T-helper 17 cell (primary cell): ENCODE measurements at regions not wholly inside any gene's neighbourhood (a gene's known extent, or its start where the extent isn't known, plus 50 kb on each side); places are given as distances from the start of the nearest gene placed in this dataset.

Experiments used
- ATAC-seq: fragments of 150-1000 bp; cut with Tn5 transposase; 2 replicates; pipeline ENCODE4 v1.10.0; 2021; ENCODE audit warnings: mild to moderate bottlenecking, moderate library complexity
- DNase-seq, 3 donors: peaks; one replicate each; pipeline versions ENCODE4 v3.0.0 to v3.0.0-alpha.2; 2020 to 2021
- H3K9me3 ChIP-seq: one replicate; pipeline ENCODE4 v1.7.0; 2013; ENCODE audit warnings: low read length, mild to moderate bottlenecking; ENCODE audit not compliant: control insufficient read depth, poor library complexity, severe bottlenecking
- H3K27ac Mint-ChIP-seq: one replicate; pipeline ENCODE4 v1.8.0; 2022; ENCODE audit warnings: mild to moderate bottlenecking, moderate library complexity, mixed read lengths
- H3K27me3 Mint-ChIP-seq: one replicate; pipeline ENCODE4 v1.8.0; 2022; ENCODE audit warnings: mixed read lengths
- H3K36me3 Mint-ChIP-seq: one replicate; pipeline ENCODE4 v1.8.0; 2022; ENCODE audit warnings: low read depth, mixed read lengths
- H3K4me1 Mint-ChIP-seq: one replicate; pipeline ENCODE4 v1.8.0; 2022; ENCODE audit warnings: mild to moderate bottlenecking, mixed read lengths
- H3K4me3 Mint-ChIP-seq: one replicate; pipeline ENCODE4 v1.8.0; 2022; ENCODE audit warnings: mild to moderate bottlenecking, moderate library complexity, mixed read lengths

DNA sequence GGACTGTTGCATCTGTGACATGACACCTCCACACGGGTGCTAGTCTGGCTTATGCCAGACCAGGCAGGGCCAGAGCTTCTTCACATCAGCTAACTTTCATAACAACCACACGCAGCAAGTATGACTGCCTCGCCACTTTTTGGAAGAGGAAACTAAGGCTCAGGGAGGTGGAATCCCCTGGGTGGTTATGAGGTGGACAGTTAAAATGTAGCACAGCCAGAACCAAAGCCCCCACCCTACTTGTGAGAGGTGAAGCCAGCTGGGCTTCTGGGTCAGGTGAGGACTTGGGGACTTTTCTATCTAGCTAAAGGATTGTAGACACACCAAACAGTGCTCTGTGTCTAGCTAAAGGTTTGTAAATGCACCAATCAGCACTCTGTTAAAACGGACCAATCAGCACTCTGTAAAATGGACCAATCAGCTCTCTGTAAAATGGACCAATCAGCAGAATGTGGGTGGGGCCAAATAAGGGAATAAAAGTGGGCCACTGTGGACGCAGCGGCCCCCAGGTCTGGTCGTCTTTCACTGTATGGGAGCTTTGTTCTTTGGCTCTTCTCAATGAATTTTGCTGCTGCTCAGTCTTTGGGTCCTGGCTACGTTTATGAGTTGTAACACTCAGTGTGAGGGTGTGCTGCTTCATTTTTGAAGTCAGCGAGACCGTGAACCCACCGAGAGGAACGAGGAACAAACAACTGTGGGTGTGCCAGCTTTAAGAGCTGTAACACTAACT, 171.0 kb downstream of the PTPN20 start:
- Mint-ChIP-seq H3K27ac (no peak overlapping the region), H3K36me3 (no peaks in the 10 kb centered on the region), H3K27me3 (peaks cover 25% of the 10 kb centered on the region), H3K4me3 (no peak overlapping the region), H3K4me1 (no peaks in the 10 kb centered on the region)
- DNase-seq (no peak), ATAC-seq (no peak)
- H3K9me3 ChIP-seq: no peaks in the 10 kb centered on the region

DNA sequence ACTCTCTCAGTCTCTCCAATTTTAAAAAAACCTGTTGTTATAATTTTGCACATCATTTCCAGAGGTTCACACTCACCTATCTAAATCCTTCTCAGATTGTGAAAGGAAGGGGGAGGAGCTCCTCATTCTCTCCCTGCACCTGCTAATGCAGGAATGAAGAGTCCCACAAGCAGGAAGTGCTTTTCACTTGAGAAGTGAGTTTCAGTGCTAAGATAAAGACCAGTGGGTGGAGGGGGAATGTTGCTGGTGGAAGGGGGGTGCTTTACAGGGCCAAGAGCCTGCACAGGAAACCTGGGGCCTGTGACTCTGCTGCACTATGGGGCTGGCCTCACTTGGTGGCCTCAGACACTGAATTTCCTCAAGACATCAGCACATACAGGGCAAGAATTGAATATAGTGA, 176.4 kb downstream of the PTPN20 start:
- H3K27me3 Mint-ChIP-seq: peaks cover 23% of the 10 kb centered on the region
- H3K36me3 Mint-ChIP-seq: no peaks in the 10 kb centered on the region
- no peaks in the 10 kb centered on the region for H3K4me1 Mint-ChIP-seq
- DNase-seq: no peak
- H3K4me3 Mint-ChIP-seq: no peak overlapping the region
- ATAC-seq: no peak
- no peaks in the 10 kb centered on the region for H3K9me3 ChIP-seq
- H3K27ac Mint-ChIP-seq: no peak overlapping the region

DNA sequence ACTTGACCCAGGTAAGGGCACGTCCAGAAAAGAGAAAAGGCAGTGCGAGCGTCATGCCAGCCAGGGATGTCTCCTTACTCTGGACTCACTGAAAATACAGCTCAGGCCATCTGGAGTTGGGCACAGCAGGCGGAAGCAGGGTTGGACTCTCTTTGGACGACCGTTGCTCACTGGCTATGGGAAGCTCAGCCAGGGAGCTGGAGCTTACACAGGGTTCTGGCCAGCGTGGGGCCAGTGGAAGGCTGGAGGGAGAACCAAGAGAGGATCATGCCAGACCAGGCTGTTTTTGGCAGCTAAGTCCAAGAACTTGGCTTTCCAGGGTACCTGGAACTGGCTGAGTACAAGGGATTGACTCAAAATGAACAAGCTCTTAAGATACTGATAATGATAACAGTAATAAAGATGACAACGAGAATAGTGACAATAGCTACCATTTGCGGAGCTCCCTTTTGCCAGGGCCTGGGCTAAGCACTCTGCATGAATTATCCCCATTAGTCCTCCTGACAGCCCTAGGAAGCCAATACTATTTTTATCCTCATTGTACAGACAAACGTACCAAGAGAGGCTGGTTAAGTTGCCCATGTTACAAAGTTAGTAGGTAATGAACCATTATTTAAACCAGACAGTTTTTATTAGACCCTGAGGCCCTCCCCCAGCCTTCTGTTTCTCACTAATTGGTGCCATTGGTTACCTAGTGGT, 177.6 kb downstream of the PTPN20 start:
- Mint-ChIP-seq H3K27ac (no peak overlapping the region), H3K4me1 (no peaks in the 10 kb centered on the region), H3K4me3 (no peak overlapping the region), H3K36me3 (no peaks in the 10 kb centered on the region), H3K27me3 (peaks cover 23% of the 10 kb centered on the region)
- ATAC-seq: no peak
- no peaks in the 10 kb centered on the region for H3K9me3 ChIP-seq
- DNase-seq: no peak

DNA sequence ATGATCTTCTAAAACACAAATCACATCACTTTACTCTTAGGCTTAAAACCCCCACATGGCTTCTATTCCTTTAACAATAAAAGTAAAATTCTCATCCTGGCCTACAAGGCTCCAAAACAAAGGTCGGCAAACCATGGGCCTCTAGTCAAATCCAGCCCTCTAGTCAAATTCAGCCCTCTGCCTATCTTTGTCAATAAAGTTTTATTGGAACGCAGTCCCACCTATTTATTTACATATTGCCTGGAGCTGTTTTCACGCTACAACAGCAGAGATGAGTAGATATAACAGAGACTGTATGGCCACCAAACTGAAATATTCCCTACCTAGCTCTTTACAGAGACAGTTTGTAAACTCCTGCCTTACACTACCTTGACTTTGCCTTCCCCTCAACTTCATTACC, 178.8 kb downstream of the PTPN20 start:
- H3K4me3 Mint-ChIP-seq: no peak overlapping the region
- H3K27me3 Mint-ChIP-seq: peaks cover 18% of the 10 kb centered on the region
- no peaks in the 10 kb centered on the region for H3K9me3 ChIP-seq
- no peaks in the 10 kb centered on the region for H3K36me3 Mint-ChIP-seq
- H3K4me1 Mint-ChIP-seq: no peaks in the 10 kb centered on the region
- H3K27ac Mint-ChIP-seq: no peak overlapping the region
- ATAC-seq (no peak), DNase-seq (no peak)

DNA sequence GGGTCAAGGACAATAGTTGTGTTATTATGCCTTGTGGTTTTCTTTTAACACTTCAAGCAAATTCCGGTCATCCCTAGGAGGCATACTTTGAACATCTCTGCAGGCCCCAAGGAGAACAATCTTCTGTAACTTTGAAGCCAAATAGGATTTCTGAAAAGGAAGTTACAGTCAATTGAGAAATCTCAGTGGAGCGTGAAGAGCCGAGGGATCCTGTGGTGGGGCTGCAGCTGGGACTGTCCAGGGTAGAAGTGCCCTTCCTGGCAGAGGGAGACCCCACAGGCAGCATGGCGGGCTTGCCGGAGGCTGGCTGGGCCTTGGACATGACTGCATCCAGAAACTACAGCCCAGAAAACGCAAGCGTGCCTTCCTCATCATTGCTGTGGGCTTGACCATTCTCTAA, 179.7 kb downstream of the PTPN20 start:
- peaks cover 20% of the 10 kb centered on the region for H3K27me3 Mint-ChIP-seq
- no peaks in the 10 kb centered on the region for H3K9me3 ChIP-seq
- ATAC-seq (no peak), DNase-seq (no peak)
- no peak overlapping the region for H3K4me3 Mint-ChIP-seq
- no peak overlapping the region for H3K27ac Mint-ChIP-seq
- H3K36me3 Mint-ChIP-seq: no peaks in the 10 kb centered on the region
- no peaks in the 10 kb centered on the region for H3K4me1 Mint-ChIP-seq

DNA sequence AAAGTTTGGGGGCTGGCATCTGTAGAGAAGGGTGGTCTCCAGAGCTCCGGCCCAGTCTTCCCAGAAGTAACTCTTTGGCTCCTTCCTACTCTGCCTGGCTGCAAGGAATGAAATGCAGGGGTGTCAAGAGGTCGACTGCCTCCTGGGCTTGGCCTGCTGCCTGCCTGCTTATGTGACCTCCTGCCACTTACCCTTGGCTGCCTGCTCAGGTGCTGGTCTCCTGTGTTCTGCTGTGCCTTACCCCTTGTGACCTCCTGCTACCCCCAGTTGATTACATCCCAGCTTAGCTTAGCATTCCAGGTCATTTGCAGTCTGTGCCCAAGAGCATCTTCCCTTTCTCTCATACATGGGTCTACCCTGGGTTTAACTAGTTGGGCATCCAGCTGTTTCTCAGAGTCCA, 180.2 kb downstream of the PTPN20 start:
- Mint-ChIP-seq H3K27me3 (peaks cover 16% of the 10 kb centered on the region), H3K27ac (no peak overlapping the region)

DNA sequence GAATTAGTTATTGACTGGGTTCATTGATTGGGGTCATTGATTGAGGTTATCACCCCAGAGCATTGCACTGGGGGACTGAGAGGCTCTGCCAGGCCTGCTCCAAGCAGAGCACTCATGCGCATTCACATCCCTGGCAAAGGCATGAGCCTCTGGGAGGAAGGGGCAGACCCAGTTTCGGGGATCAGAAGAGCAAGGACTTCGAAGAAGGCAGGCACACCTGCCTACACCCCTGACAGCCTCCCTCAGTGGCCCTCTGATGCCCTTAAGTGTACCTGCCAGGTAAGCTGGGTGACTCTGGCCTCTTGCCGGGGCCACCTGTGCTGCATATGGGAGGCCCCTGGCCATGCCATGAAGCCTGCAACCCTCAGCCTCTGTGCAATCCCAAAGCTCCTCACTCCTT, 181.1 kb downstream of the PTPN20 start:
- ATAC-seq (no peak), DNase-seq (no peak)
- peak overlapping the region; percentile 5 for H3K4me3 Mint-ChIP-seq
- no peak overlapping the region for H3K27ac Mint-ChIP-seq
- no peaks in the 10 kb centered on the region for H3K9me3 ChIP-seq
- H3K36me3 Mint-ChIP-seq: no peaks in the 10 kb centered on the region
- peaks cover 16% of the 10 kb centered on the region for H3K27me3 Mint-ChIP-seq
- H3K4me1 Mint-ChIP-seq: no peaks in the 10 kb centered on the region

More for the DNA sequence above, 180.2 kb downstream of the PTPN20 start:
- H3K4me1 Mint-ChIP-seq: no peaks in the 10 kb centered on the region
- ATAC-seq (no peak), DNase-seq (no peak)
- H3K36me3 Mint-ChIP-seq: no peaks in the 10 kb centered on the region
- no peaks in the 10 kb centered on the region for H3K9me3 ChIP-seq
- H3K4me3 Mint-ChIP-seq: no peak overlapping the region

DNA sequence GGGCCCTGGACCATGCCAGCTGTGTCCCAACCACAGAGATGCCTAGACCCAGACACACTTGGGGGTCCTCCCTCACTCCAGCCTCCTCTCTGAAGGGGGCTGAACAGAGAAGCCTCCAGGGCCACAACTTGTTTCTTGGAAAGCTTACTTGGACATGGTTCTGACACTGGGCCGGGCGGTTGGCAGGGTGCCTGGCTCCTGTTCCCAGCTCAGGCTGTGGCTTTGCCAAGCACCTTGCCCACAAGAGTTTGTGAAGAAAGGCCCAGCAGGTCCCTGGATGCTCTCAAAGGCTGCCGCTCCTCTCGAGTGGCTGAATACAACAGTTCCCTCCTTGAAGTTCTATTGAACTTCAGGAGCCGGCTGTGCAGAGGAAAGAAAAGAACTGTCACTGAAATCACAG, 181.6 kb downstream of the PTPN20 start:
- H3K36me3 Mint-ChIP-seq: no peaks in the 10 kb centered on the region

DNA sequence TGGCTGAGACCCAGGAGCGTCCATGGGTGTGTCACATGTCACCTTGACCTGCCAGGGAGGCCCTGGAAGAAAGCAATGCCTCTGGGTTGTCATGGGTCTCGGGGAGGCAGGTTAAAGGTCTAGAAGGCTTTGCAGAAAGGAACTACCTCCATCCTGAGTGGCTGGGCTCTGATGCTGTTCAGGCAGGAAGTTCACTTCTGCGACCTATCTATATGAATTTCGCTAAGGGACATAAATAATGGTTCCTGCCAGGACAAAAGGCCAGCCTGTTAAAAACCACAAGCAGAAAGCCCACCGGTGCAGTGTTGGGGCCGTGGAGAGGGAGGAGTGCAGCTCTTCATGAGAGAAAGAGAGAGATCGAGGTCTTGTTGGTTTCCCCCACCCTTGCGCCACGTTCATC, 182.9 kb downstream of the PTPN20 start:
- no peak overlapping the region for H3K27ac Mint-ChIP-seq
- H3K36me3 Mint-ChIP-seq: no peaks in the 10 kb centered on the region
- H3K4me1 Mint-ChIP-seq: no peaks in the 10 kb centered on the region
- no peaks in the 10 kb centered on the region for H3K9me3 ChIP-seq
- H3K27me3 Mint-ChIP-seq: peaks cover 5% of the 10 kb centered on the region
- DNase-seq (no peak), ATAC-seq (no peak)
- no peak overlapping the region for H3K4me3 Mint-ChIP-seq

More for the DNA sequence above, 181.6 kb downstream of the PTPN20 start:
- no peak overlapping the region for H3K27ac Mint-ChIP-seq
- no peak for ATAC-seq
- no peaks in the 10 kb centered on the region for H3K9me3 ChIP-seq
- peaks cover 15% of the 10 kb centered on the region for H3K27me3 Mint-ChIP-seq
- peak overlapping the region; percentile 5 for H3K4me3 Mint-ChIP-seq
- no peak for DNase-seq
- no peaks in the 10 kb centered on the region for H3K4me1 Mint-ChIP-seq

DNA sequence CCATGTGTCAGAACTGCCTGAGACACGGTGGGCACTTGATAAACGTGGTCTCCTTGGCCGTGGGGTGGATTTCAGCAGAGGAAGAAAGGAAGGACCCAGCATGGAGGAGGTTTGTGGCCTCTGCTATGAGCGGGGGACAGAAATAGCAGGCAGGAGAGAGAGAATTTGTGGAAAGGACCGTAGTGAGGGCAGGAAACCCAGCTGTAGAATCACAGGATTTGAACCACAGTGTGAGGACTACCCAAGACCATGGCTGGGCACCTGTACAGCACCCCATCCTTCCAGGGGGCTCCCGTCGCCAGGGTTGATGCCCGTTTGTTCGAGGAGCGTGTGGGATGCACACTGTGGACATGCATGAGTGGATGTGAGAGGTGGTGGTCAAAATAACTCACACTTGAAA, 183.4 kb downstream of the PTPN20 start:
- ATAC-seq: no peak
- no peak for DNase-seq
- Mint-ChIP-seq H3K27ac (no peak overlapping the region), H3K4me1 (no peaks in the 10 kb centered on the region), H3K36me3 (no peaks in the 10 kb centered on the region), H3K4me3 (no peak overlapping the region), H3K27me3 (peaks cover 5% of the 10 kb centered on the region)
- H3K9me3 ChIP-seq: no peaks in the 10 kb centered on the region

DNA sequence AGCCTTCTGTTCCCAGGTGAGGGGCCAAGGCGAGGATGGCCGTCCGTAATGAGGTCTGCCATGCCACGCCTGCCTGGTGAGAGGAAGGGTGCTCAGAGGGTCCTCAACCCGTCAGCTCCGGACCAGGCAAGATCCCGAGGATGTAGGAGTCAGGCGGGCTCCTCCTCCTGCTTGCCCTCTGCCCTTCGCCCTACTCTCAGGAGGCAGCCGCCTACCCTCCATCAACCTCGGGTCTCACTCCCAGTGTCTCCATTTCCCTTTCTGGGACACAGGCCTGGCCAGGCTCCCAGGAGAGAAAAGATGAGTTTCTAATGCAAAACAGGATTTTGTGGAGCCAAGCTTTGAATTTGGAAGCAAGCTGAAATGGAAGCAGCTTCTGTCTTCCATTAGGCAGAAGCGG, 184.0 kb downstream of the PTPN20 start:
- no peaks in the 10 kb centered on the region for H3K9me3 ChIP-seq
- no peak overlapping the region for H3K4me3 Mint-ChIP-seq
- no peaks in the 10 kb centered on the region for H3K36me3 Mint-ChIP-seq
- ATAC-seq (no peak), DNase-seq (no peak)
- no peaks in the 10 kb centered on the region for H3K4me1 Mint-ChIP-seq
- H3K27ac Mint-ChIP-seq: no peak overlapping the region
- peaks cover 5% of the 10 kb centered on the region for H3K27me3 Mint-ChIP-seq

DNA sequence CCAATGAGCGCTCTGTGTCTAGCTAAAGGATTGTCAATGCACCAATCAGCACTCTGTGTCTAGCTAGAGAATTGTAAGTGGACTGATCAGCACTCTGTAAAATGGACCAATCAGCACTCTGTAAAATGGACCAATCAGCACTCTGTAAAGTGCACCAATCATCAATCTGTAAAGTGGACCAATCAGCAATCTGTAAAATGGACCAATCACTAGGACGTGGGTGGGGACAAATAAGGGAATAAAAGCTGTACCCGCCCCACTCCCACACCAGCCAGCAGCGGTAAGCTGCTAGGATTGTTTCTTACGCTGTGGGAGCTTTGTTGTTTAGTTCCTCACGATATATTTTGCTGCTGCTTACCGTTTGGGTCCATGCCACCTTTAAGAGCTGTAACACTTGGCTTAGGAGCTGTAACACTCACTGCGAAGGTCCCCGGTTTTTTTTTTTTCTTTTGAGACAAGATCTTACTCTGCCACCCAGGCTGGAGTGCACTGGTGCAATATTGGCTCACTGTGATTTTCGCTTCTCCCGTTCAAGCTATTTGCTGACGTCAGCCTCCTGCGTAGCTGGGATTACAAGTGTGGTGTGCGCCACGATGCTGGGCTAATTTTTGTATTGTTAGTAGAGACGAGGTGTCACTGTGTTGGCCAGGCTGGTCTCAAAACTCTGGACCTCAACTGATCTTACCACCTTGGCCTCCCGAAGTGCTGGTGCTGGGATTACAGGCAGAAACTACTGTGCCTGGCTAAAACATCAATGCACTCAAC, 184.8 kb downstream of the PTPN20 start:
- H3K36me3 Mint-ChIP-seq: no peaks in the 10 kb centered on the region
- no peaks in the 10 kb centered on the region for H3K4me1 Mint-ChIP-seq
- no peak overlapping the region for H3K4me3 Mint-ChIP-seq
- DNase-seq: no peak
- H3K27ac Mint-ChIP-seq: no peak overlapping the region
- H3K27me3 Mint-ChIP-seq: peaks cover 5% of the 10 kb centered on the region
- no peak for ATAC-seq
- no peaks in the 10 kb centered on the region for H3K9me3 ChIP-seq

DNA sequence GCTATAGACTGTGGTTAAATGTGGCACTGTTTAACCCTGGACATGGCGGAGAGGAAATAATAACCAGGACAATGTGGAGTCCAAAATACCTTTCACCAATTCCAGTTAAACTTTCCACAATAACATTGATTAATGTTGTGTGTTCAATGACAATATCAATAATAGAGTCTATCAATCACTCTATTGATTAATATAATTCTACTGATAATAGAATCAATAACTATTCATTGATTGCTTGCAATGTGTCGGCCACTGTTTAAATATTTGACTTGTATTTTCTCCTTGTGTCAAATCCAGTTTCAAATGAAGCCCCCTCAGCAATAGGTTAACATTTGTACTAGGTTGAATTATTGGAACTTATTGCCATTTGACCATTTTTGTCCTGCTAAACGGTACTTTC, 187.0 kb downstream of the PTPN20 start:
- Mint-ChIP-seq H3K4me3 (no peak overlapping the region), H3K36me3 (no peaks in the 10 kb centered on the region)

More for the DNA sequence above, 187.0 kb downstream of the PTPN20 start:
- H3K9me3 ChIP-seq: no peaks in the 10 kb centered on the region
- no peak overlapping the region for H3K27ac Mint-ChIP-seq
- H3K4me1 Mint-ChIP-seq: no peaks in the 10 kb centered on the region
- DNase-seq: no peak
- H3K27me3 Mint-ChIP-seq: peaks cover 5% of the 10 kb centered on the region
- ATAC-seq: no peak
